Forelimb muscle (tissue), 1 donor: ENCODE measurements at regions not wholly inside any gene's neighbourhood (a gene's known extent, or its start where the extent isn't known, plus 50 kb on each side); places are given as distances from the start of the nearest gene placed in this dataset.
"Not testable (repeated sequence)": the region's sequence is repeated elsewhere in the genome, so short reads cannot be mapped to it uniquely, and the experiment has no call there.

Source experiments
- DNase-seq: peaks from one replicate; pipeline ENCODE4 v3.0.0-alpha.2; 2013; ENCODE audit warnings: low read depth

GRCh38 chr11:21723678-21724077, 469.2 kb upstream of the ANO5 start:
- DNase-seq = no peak

- DNase-seq = no peak
Measured at GRCh38 chr11:21727102-21727501, 465.8 kb upstream of the ANO5 start.

GRCh38 chr11:21736404-21736803, 456.5 kb upstream of the ANO5 start:
- DNase-seq = no peak

GRCh38 chr11:21752475-21753243, 440.2 kb upstream of the ANO5 start:
- not testable (repeated sequence) for DNase-seq

GRCh38 chr11:21753244-21753767, 439.6 kb upstream of the ANO5 start:
- DNase-seq = not testable (repeated sequence)

GRCh38 chr11:21761000-21761399, 431.9 kb upstream of the ANO5 start:
- DNase-seq = no peak

- no peak for DNase-seq
Measured at GRCh38 chr11:21768388-21768787, 424.5 kb upstream of the ANO5 start.

GRCh38 chr11:21769188-21769587, 423.7 kb upstream of the ANO5 start:
- DNase-seq = no peak

GRCh38 chr11:21771097-21771496, 421.8 kb upstream of the ANO5 start:
- DNase-seq = no peak

GRCh38 chr11:21774212-21774611, 418.7 kb upstream of the ANO5 start:
- no peak for DNase-seq

GRCh38 chr11:21775911-21776310, 417.0 kb upstream of the ANO5 start:
- no peak for DNase-seq

- DNase-seq = no peak
Measured at GRCh38 chr11:21783954-21784353, 408.9 kb upstream of the ANO5 start.

- DNase-seq = no peak
Measured at GRCh38 chr11:21785351-21785750, 407.5 kb upstream of the ANO5 start.

- no peak for DNase-seq
Measured at GRCh38 chr11:21794306-21794705, 398.6 kb upstream of the ANO5 start.

- DNase-seq = no peak
Measured at GRCh38 chr11:21798216-21798615, 394.7 kb upstream of the ANO5 start.

GRCh38 chr11:21804523-21804922, 388.4 kb upstream of the ANO5 start:
- not testable (repeated sequence) for DNase-seq

- no peak for DNase-seq
Measured at GRCh38 chr11:21806508-21806907, 386.4 kb upstream of the ANO5 start.

GRCh38 chr11:21806947-21807346, 385.9 kb upstream of the ANO5 start:
- DNase-seq = no peak

GRCh38 chr11:21807350-21807749, 385.5 kb upstream of the ANO5 start:
- DNase-seq = no peak

- no peak for DNase-seq
Measured at GRCh38 chr11:21810650-21811049, 382.2 kb upstream of the ANO5 start.

GRCh38 chr11:21811572-21811971, 381.3 kb upstream of the ANO5 start:
- DNase-seq = no peak

GRCh38 chr11:21814169-21814568, 378.7 kb upstream of the ANO5 start:
- DNase-seq = no peak

- DNase-seq = no peak
Measured at GRCh38 chr11:21817696-21818095, 375.2 kb upstream of the ANO5 start.

- no peak for DNase-seq
Measured at GRCh38 chr11:21820176-21820575, 372.7 kb upstream of the ANO5 start.
